ENCODE measurements at regions not wholly inside any gene's neighbourhood (a gene's known extent, or its start where the extent isn't known, plus 50 kb on each side); places are given as distances from the start of the nearest gene placed in this dataset.
"Not testable (repeated sequence)": the region's sequence is repeated elsewhere in the genome, so short reads cannot be mapped to it uniquely, and the experiment has no call there.

- DNase-seq, result not testable (repeated sequence)
Observed at GRCh38 chr13:33418224-33418953, 132.8 kb upstream of the STARD13 start.

- DNase-seq, result not testable (repeated sequence)
Observed at GRCh38 chr13:33420117-33420516, 134.6 kb upstream of the STARD13 start.

- no peak for DNase-seq
Observed at GRCh38 chr13:33426131-33426530, 140.6 kb upstream of the STARD13 start.

GRCh38 chr13:33433316-33433715 is 147.8 kb upstream of the STARD13 start:
- DNase-seq, result no peak

GRCh38 chr13:33434676-33435075 is 149.1 kb upstream of the STARD13 start:
- DNase-seq, result no peak

- DNase-seq, result no peak
Observed at GRCh38 chr13:33435207-33435606, 149.7 kb upstream of the STARD13 start.

- no peak for DNase-seq
Observed at GRCh38 chr13:33438918-33439317, 153.4 kb upstream of the STARD13 start.

- no peak for DNase-seq
Observed at GRCh38 chr13:33441015-33441414, 155.5 kb upstream of the STARD13 start.

GRCh38 chr13:33445024-33445423 is 159.5 kb upstream of the STARD13 start:
- no peak for DNase-seq

- no peak for DNase-seq
Observed at GRCh38 chr13:33445476-33445875, 159.9 kb upstream of the STARD13 start.

GRCh38 chr13:33446821-33447725 is 161.5 kb upstream of the STARD13 start:
- DNase-seq, result no peak

- no peak for DNase-seq
Observed at GRCh38 chr13:33448889-33449288, 163.3 kb upstream of the STARD13 start.

GRCh38 chr13:33450956-33451709 is 165.6 kb upstream of the STARD13 start:
- no peak for DNase-seq

- no peak for DNase-seq
Observed at GRCh38 chr13:33452873-33453517, 167.4 kb upstream of the STARD13 start.

- no peak for DNase-seq
Observed at GRCh38 chr13:33453936-33454335, 168.4 kb upstream of the STARD13 start.

- no peak for DNase-seq
Observed at GRCh38 chr13:33454844-33455705, 169.5 kb upstream of the STARD13 start.

GRCh38 chr13:33459702-33460101 is 174.1 kb upstream of the STARD13 start:
- no peak for DNase-seq

- DNase-seq, result no peak
Observed at GRCh38 chr13:33462109-33462508, 176.6 kb upstream of the STARD13 start.

- DNase-seq, result no peak
Observed at GRCh38 chr13:33464345-33464744, 178.8 kb upstream of the STARD13 start.

- no peak for DNase-seq
Observed at GRCh38 chr13:33466262-33466661, 180.7 kb upstream of the STARD13 start.

GRCh38 chr13:33467556-33467955 is 182.0 kb upstream of the STARD13 start:
- no peak for DNase-seq

- DNase-seq, result no peak
Observed at GRCh38 chr13:33471204-33471603, 185.6 kb upstream of the STARD13 start.

All from cerebellar nuclear complex (tissue), 1 donor.